ENCODE measurements at regions not wholly inside any gene's neighbourhood (a gene's known extent, or its start where the extent isn't known, plus 50 kb on each side); places are given as distances from the start of the nearest gene placed in this dataset.

DNA sequence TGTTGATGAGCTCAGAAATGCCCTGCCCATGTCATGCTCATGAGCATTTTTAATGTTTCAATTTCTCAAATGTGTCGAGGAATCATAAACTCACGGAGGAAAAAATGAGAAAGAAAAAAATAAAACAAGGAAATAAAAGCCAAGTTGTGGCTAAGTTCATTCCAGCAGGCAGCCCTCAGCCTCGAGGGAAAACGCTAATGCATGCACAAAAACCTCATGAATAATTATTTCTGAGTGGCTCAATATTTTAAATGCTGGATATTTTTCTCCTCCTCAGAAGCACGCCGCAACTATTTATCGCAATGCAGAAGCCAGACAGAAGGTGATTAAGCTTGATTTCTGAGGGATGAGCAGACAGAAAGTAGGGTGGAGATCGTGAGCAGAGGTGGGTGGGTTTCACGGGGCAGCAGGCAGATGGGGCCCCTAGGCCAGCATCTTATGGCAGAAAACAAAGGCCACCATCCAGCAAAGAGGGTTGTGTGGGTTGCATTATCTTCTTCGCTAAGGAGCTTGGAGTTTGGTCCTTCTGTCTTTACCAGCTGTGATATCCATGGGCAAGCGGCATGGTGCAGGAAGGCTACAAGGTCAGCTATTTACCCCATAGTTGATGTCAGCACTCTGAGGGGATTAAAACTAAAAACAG, 151.5 kb upstream of the LRFN2 start:
- DNase-seq: no peak

DNA sequence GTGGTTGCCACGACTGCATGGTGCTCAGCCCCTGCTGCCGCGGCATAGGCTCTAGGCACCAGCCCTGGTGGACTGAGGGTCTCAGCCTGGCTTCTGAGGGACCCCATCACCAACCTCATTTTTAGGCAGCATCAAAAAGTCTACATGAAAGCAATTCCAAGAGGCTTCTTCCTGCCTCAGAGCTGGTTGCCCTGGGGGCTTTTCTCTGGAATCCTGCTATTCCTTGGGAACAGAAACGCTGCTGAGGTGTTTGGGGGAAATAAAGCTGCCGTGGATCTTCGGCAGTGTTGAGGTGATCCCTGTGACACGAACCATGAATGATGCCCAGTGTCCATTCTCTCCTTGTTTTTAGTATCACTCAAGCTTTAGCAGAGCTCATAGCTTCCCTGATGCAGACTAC, 148.4 kb upstream of the LRFN2 start:
- DNase-seq: no peak

DNA sequence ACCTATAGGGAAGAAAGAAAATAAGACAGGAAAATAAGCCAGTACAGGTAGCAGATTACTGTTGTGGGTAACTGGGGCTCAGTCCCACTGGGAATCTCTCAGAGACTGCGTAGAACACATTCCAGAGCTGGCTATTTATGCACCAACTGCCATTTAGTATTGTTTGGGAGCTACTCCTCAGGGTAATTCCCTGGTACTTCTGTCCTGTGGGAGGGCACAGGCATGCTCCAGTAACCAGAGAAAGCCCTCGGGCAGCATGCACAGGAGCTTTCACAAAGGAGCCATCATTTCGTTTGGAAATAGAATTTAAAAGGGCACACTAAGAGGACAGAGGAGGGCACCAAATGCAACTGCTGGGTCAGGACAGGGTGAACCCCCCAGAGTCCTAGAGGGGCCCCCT, 148.0 kb upstream of the LRFN2 start:
- no peak for DNase-seq

DNA sequence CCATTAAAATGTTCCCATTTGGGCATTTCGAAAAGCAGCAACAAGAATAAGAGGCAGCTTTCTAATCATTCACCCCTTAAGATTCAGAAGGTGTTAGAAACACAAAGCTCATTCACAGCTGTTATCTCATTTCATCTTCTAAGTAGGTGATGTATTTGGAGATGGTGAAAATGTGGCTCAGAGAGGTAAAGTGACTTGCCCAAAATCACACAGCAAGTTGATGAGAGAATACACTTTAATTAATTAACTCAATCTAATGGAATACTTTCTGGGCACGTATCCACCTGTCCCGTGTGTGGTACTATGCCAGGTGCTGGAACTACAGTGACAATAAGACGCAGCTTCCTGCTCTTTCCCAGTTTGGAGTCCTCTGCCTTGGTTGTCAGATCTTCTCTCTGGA, 147.4 kb upstream of the LRFN2 start:
- no peak for DNase-seq

DNA sequence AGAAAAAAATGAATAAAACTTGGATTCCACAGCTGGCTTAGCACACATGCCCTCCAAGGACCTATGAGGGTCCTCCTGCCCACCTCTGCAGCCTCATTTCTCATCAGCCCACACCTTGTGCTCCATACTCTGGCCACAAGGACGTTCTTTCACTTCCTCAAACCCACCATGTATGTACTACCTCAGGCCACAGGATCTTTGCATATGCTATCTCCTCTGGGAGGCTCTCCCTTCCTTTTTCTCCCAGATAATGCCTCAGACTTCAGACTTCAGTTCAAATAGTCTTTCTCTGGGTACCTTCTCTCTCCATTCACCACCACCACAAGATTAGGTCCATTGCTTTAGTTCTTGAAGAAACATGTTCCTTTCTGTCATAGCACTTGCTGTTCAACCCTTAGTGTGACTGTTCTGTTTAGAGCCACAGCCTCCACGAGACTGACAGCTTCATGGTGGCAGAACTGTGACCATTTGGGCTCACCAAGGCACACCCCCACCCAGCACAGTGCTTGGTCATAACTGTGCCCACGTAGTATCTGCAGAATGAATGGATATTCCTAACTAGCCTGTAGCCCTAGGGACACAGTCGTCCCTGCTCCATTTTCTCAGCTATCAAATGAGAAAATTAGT, 146.7 kb upstream of the LRFN2 start:
- peak; percentile 29 for DNase-seq

DNA sequence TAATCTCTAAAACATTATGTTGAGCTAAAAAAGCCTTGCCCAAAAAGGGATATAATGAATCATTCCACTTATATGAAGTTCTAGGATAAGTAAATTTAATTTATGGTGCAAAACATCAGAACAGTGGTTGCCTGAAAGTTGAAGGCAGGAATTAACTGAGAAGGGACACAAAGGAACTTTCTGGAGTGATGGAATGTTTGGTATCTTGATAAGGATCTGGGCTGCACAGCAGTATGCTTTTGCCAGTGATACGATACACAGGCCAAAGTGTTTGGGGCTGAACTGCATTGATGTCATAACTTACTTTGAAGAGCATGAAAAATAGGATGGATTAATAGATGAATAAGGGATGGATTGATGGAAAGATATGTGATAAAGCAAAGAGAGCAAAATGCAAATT, 146.1 kb upstream of the LRFN2 start:
- DNase-seq: no peak

DNA sequence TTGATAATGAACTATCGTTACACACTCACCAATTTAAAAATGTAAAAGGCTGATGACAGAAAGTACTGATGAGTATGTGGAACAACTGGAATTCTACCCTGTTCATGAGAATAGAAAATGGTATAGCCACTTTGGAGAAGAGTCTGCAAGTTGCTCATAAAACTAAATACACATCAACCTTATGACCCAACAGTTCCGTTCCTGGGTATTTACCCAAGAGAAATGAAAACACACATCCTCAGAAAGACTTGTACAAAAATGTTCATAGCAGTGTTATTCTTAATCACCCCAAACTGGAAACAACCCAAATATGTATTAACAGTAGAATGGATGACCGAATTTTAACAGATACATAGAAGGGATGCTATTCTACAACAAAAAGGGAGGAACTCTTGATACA, 145.7 kb upstream of the LRFN2 start:
- no peak for DNase-seq

DNA sequence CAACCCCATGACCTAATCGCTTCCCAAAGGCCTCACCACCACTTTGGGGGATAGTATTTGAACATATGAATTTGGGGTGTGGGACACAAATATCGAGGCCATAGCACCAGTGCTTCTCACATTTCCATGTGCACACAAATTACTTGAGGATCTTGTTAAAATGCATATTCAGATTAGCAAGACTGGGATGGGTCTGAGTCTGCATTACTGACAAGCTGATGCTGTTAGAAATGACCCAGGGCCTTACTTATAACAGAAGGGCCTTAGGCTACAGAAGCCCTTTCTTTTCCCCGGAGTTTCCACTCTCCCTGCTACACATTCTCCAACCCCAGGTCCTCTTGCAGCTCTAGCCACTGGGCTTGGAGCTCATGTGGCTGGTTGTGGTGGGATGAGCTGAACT, 141.5 kb upstream of the LRFN2 start:
- no peak for DNase-seq

DNA sequence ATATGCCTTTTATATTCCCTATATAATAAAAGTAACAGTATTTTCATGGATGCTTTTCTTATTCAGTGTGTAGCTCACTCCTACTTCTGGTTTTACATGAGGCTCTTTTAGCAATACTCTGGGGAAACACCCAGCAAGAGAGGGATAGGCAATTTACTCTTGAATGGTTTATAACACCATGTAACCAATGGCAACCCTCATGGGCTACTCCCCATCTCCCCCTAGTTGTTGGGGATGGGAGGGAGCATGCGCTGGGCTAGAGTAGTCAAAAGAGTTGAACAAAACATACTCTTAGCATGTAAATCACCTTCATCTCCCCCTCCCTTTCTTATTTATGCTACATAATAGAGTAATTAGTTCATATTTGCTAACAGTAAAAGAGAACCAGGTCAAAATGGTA, 140.1 kb upstream of the LRFN2 start:
- DNase-seq: no peak

DNA sequence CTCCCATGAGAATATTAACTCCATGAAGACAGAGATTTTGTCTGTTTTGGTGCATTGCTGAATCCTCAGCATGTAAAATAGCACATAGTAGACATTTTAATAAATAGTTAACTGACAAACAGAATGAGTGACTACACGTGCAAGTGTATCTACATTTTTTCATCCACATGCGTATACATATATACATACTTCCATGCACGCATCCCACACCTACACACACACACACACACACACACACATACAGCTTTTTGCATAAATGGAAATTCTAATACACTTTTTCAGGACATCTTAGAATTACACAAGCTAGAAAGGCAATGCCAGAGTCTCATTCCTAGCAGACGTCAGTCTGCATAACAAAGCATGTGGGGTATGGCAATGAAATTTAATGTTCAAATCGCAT, 139.7 kb upstream of the LRFN2 start:
- DNase-seq: no peak

DNA sequence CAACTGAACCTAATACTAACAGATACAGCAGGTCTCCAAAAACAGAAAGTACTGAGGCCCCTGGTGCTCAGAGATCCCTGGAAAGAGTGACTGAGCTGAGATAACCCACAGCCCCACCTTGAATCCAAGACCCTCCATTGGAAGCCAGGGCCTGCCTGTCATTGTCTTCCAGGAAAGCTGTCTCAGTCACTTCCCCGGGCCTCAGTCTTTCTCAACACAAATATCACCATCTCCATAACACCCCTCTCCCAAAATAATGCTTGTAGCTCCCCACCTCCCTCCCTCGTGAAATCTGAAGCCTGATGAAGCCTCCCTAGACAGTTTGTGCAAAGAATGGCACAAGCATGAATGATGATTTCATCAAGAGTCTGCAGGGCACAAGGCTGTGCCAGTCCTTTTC, 138.2 kb upstream of the LRFN2 start:
- DNase-seq: no peak

DNA sequence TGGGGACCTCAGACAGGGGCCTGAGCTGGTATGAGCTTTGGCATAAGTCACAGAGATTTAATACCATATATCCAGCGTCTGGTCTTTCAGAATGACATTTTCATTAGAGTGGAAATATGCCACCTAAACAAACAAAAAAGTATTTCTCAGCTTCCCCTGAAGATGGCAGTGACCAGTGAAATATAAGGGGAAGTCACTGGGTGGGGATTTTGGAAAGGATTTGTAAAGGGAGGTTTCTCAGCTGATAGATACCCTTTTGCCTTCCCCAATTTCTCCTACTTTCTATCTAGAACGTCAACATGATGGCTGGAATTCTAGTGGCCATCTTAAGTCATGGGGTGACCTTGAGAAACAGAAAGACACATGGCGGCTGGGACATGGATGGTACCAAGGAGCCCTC, 137.7 kb upstream of the LRFN2 start:
- no peak for DNase-seq

DNA sequence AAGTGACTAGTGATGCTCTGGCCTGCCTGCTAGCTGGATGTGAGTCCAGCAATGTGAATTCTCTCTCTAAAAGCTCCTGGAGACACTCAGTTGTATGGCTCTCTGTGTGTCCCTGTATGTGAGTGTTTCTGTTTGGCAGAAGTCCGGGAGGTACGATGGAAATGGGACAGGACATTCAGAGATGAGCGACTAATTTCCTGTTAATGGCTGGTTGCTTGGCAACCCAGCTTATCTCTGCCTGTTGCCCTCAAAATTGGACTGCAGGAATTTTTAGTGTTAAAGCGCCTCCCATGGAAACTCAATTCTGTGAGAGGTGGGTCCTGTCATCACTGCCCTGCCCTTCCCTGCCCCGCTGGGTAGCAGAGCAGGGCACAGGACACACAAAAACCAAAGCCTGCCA, 136.8 kb upstream of the LRFN2 start:
- DNase-seq: no peak

DNA sequence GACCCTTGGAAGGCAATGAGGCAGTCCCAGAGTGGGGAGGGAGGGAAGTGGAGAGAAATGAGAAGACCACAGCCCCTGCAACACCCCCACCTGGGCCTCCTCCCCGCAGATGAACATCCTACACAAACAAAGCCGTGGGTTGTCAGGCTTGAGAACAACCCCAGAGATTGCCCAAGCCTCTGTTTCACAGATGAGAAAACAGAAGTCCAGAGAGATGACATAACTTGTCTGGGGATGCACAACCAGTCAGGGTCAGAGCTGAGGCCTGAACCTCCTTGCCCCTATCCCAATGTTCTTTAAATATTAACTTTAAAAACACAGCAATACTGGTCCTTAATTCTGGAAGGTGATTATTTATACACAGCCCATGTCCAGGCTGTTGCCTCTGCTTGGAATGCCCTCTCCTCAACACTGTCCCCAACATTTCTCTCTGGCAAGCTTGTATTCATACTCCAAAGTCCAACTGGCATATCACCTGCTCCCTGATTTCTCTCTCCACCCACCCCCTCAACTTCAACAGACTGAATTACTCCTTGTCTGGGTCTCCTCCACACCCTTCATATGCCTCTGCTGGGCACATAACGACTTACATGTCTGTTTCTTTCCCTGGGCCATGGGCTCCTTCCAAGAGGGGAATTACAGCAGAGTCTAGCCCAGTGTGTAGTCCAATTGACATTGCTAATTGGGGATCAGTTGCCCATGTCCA, 135.5 kb upstream of the LRFN2 start:
- no peak for DNase-seq

DNA sequence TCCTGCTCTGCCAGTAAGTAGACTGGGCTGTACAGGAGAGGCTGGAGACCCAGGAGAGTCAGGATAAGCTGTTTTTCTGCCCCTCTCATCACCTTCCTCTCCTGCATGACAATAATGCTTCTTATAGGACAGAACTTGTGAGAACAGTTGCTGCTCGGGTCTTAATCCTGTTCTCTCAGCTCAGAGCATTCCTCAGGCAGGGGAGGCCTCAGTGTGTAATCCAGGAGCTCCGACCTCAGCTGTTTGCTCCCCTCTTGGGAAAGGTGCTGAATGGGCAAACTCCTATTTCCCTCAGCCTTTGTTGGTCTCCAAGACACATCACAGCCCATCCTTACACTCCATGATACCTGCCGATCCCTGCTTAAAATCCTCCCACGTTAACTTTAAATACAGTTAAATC, 134.9 kb upstream of the LRFN2 start:
- DNase-seq: no peak

DNA sequence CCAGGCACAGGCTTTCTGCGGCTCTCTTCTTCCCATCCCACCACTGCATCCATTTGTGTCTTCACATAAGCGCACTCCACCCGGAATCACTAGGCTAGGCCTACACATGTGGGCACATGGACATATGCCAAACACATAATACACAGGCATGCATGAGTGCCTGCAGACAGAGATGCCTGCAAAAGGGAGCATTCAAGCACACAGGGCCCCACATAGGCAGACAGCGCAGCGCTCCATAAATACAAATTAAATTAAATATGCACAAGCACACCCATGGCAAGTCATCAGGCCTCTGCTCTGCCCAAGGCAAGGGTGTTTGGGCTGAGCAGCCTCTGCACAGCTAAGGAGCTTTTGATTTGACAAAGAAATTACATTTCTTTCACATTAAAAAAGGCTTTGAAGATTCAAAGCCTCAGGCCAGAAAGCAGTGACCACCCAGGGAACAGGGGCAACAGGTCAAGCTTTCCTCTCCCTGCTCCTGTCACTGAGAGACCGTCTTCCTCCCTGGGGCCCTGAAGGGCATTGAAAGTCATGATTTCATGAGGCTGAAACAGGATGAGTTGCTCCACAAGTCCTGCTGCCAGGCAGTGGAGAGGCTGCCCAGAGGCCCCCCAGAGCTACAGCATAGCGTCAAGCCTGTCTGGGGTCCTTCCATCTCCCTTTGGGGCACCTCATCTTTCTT, 134.2 kb upstream of the LRFN2 start:
- DNase-seq: no peak

DNA sequence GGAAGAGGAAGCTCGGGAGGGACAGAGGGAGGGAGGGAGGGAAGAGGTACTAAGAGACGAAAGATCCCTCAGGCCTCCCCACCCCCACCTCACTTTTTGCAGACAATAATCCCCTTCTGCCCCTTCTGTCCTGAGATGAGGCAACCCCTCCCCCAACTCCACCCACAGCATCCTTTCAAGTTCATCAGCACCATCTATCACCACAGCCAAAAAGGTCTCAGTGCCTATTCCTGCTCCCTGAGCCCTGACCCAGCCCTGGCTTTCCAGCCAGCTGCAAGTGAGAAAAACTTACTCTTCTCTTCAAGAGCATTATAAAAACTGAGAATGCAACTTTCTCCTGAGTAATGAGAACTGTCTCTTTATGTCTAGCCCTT, 133.2 kb upstream of the LRFN2 start:
- peak; percentile 65 for DNase-seq

DNA sequence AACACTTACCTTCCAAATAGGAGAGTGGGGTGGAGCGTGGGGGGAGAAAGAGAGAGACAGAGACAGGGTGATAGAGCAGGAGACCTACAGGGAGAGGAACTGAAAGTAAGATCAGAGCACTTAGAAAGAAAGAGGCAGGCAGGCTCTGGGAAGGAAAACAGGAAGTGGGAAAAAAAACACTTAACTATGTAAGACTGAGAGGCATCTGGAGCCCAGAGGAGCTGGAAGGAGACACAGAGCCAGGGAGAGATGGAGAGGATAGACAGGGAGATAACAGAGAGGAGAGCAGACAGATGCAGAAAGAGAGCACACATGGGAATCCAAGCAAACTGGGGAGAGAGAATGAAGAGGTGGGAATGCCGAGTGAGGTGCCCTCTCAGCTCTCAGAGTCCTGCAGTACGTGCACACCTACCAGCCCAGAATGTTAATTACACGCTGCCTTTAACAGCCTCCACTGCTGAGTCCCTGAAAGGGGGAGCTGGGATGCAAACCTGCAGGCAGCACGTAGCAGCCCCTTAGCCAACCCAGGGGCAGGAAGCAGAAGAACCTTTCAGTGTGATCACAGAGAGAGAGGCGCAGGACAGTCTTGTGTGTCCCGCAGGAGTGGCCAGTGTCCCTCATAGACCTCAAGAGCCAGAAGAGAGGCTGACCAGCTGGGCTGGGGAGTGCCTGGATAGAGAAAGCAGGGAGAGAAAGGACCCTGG, 132.7 kb upstream of the LRFN2 start:
- DNase-seq: peak; percentile 88

DNA sequence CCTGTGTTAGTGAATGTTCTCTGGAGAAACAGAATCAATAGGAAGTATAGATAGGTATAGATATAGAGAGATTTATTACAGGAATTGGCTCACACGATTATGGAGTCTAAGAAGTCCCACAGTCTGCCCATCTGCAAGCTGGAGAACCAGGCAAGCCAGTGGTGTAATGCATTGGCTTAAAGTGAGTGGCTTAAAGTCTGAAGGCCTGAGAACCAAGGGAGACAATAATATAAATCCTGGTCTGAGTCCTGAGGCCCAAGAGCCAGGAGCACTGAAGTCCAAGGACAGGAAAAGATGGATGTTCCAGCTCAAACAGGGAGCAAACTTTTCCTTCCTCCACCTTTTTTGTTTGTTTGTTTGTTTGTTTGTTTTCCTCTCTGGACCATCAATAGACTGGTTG, 131.2 kb upstream of the LRFN2 start:
- DNase-seq: no peak

DNA sequence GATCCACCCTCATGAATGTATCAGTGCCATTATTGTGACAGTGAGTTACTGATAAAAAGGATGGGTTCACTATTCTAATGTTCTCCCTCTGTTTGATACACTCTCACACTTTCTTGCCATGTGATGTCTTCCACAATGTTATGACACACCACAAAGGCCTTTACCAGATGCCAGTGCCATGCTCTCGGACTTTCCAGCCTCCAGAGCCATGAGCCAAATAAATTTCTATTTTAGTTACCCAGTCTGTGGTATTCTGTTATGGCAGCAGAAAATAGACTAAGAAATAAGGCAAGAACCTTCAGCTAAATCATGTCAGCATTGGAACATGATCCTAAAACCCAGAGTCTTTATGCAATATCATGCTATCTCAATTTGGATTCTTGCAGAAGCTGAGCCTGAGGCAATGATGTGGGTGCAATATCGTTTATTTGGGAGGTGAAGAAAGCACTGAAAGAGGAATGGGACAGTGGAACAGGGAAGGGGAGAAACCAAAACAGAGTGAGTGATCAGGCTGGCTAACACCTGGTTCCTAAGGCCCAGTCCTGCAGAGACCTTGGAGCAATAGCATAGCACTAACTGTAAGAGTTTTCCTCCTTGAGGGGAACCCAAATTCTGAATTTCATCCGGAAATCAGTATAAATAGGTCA, 130.4 kb upstream of the LRFN2 start:
- no peak for DNase-seq

DNA sequence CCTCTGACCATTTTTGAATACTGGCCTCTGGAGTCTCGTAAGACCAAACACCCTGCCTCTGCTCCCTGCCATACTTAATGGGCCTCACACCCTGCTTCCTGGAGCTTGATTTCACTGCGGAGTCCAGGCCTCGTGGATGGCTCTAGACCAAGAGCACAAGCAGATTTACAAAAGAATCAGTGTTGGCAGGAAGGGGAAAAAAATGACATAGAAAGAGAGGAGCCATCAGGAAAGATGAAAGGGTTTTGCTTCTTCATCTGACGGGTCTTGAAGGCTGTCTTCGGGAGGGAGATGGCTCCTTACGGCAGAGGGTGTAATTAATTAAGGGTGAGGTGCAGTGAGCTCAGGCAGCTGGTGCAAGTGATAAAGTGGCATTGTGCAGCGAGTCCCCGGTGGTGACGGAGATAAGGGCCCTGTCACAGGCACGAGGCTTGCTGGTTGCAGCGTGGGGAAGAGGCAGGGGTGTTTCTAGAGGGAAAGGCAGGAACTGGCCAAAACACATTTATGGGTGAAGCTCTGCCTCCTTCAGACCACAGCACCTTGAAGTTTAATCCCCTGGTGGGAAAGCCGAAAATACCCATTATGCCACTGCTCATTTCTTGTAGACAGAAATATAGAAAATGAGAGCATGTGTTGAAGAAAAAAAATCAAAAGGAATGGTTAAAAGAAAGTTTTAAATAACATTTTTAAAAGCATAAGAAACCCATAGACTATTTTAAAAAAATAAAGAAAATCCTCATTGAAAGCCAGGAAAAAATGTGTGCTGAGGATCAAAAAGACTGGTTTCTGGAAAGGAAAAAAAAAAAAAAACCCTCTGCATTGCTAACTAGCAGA, 128.6 kb upstream of the LRFN2 start:
- no peak for DNase-seq
